GM10266 (cell line): ENCODE measurements at regions not wholly inside any gene's neighbourhood (a gene's known extent, or its start where the extent isn't known, plus 50 kb on each side); places are given as distances from the start of the nearest gene placed in this dataset.

Experiments used
- DNase-seq: peaks from one replicate; pipeline ENCODE4 v3.0.0; 2012; ENCODE audit errors: extremely low spot score
- CTCF ChIP-seq: IDR thresholded peaks from 2 replicates; pipeline ENCODE4 v1.5.1; 2012; ENCODE audit warnings: mild to moderate bottlenecking, low read depth; ENCODE audit not compliant: control insufficient read depth, insufficient read depth; ENCODE audit errors: missing control alignments

- no peak for DNase-seq
- no peak for TF ChIP-seq CTCF
These were observed 71.3 kb upstream of the MBNL1 start for GRCh38 chr3:152197451-152197850.

- TF ChIP-seq CTCF, result no peak
These were observed 70.8 kb upstream of the MBNL1 start for GRCh38 chr3:152197937-152198336.

GRCh38 chr3:152198665-152199064 lies 70.1 kb upstream of the MBNL1 start:
- no peak for TF ChIP-seq CTCF
- DNase-seq, result no peak

More at GRCh38 chr3:152197937-152198336, 70.8 kb upstream of the MBNL1 start:
- DNase-seq, result no peak

GRCh38 chr3:152199102-152199840 lies 69.5 kb upstream of the MBNL1 start:
- TF ChIP-seq CTCF, result no peak
- no peak for DNase-seq

- TF ChIP-seq CTCF, result no peak
- DNase-seq, result no peak
These were observed 68.0 kb upstream of the MBNL1 start for GRCh38 chr3:152200476-152201420.

GRCh38 chr3:152202976-152203626 lies 65.6 kb upstream of the MBNL1 start:
- TF ChIP-seq CTCF, result no peak
- DNase-seq, result no peak
